ENCODE measurements at regions not wholly inside any gene's neighbourhood (a gene's known extent, or its start where the extent isn't known, plus 50 kb on each side); places are given as distances from the start of the nearest gene placed in this dataset.
"Not testable (repeated sequence)": the region's sequence is repeated elsewhere in the genome, so short reads cannot be mapped to it uniquely, and the experiment has no call there.

GRCh38 chr1:38727684-38728584 is 131.6 kb downstream of the RRAGC start:
- TF ChIP-seq CTCF (IDR thresholded peaks at IDR 0.05; ENCODE audit: low read depth, low read length): no peak
- H3K4me3 ChIP-seq (ENCODE audit: low read depth, low read length): no peak overlapping the region

GRCh38 chr1:38725321-38725961 is 134.1 kb downstream of the RRAGC start:
- H3K4me3 ChIP-seq (ENCODE audit: low read depth, low read length): not testable (repeated sequence)

GRCh38 chr1:38724160-38725131 is 135.1 kb downstream of the RRAGC start:
- TF ChIP-seq CTCF (IDR thresholded peaks at IDR 0.05; ENCODE audit: low read depth, low read length): no peak
- H3K4me3 ChIP-seq (ENCODE audit: low read depth, low read length): no peak overlapping the region

- no peak for TF ChIP-seq CTCF (IDR thresholded peaks at IDR 0.05; ENCODE audit: low read depth, low read length)
- no peak overlapping the region for H3K4me3 ChIP-seq (ENCODE audit: low read depth, low read length)
Observed at GRCh38 chr1:38721816-38722215, 137.8 kb downstream of the RRAGC start.

GRCh38 chr1:38719880-38720279 is 139.7 kb downstream of the RRAGC start:
- no peak overlapping the region for H3K4me3 ChIP-seq (ENCODE audit: low read depth, low read length)
- TF ChIP-seq CTCF (IDR thresholded peaks at IDR 0.05; ENCODE audit: low read depth, low read length): no peak

GRCh38 chr1:38718031-38718430 is 141.5 kb downstream of the RRAGC start:
- no peak for TF ChIP-seq CTCF (IDR thresholded peaks at IDR 0.05; ENCODE audit: low read depth, low read length)
- H3K4me3 ChIP-seq (ENCODE audit: low read depth, low read length): no peak overlapping the region

- no peak overlapping the region for H3K4me3 ChIP-seq (ENCODE audit: low read depth, low read length)
- no peak for TF ChIP-seq CTCF (IDR thresholded peaks at IDR 0.05; ENCODE audit: low read depth, low read length)
Observed at GRCh38 chr1:38716229-38716628, 143.3 kb downstream of the RRAGC start.

All from WI38 (cell line).